Trophoblast cell (in vitro differentiated cells and primary cell): ENCODE measurements at regions not wholly inside any gene's neighbourhood (a gene's known extent, or its start where the extent isn't known, plus 50 kb on each side); places are given as distances from the start of the nearest gene placed in this dataset.

Source experiments
- DNase-seq, 2 donors: peaks; one replicate each; pipeline ENCODE4 v3.0.0-alpha.2; 2016
- H2AFZ ChIP-seq: 2 replicates; pipeline ENCODE4 v1.6.1; 2013; ENCODE audit warnings: low read length, moderate library complexity, mild to moderate bottlenecking; ENCODE audit not compliant: insufficient read depth, poor library complexity
- H2AK5ac ChIP-seq: 2 replicates; pipeline ENCODE4 v1.6.1; 2013; ENCODE audit warnings: mild to moderate bottlenecking, low read length
- H2BK120ac ChIP-seq: 2 replicates; pipeline ENCODE4 v1.6.1; 2013; ENCODE audit warnings: low read length, mild to moderate bottlenecking, moderate library complexity; ENCODE audit not compliant: insufficient read depth, poor library complexity
- H2BK12ac ChIP-seq: 2 replicates; pipeline ENCODE4 v1.6.1; 2013; ENCODE audit warnings: mild to moderate bottlenecking, low read length, moderate library complexity
- H2BK5ac ChIP-seq: 2 replicates; pipeline ENCODE4 v1.6.1; 2013; ENCODE audit warnings: low read length, low read depth, moderate library complexity, mild to moderate bottlenecking; ENCODE audit not compliant: poor library complexity
- H3K14ac ChIP-seq: 2 replicates; pipeline ENCODE4 v1.6.1; 2013; ENCODE audit warnings: mild to moderate bottlenecking, low read length
- H3K18ac ChIP-seq: 2 replicates; pipeline ENCODE4 v1.6.1; 2013; ENCODE audit warnings: mild to moderate bottlenecking, low read length
- H3K23ac ChIP-seq: 2 replicates; pipeline ENCODE4 v1.6.1; 2013; ENCODE audit warnings: low read length
- H3K27ac ChIP-seq: 2 replicates; pipeline ENCODE4 v1.5.1; 2013; ENCODE audit warnings: low read depth, mild to moderate bottlenecking, inconsistent platforms, low read length, moderate library complexity
- H3K27me3 ChIP-seq: 2 replicates; pipeline ENCODE4 v1.6.1; 2013; ENCODE audit warnings: inconsistent platforms, mild to moderate bottlenecking, low read length, moderate library complexity; ENCODE audit not compliant: insufficient read depth
- H3K36me3 ChIP-seq, 2 experiments: 1 replicate in 1 of 2; 2 replicates in 1 of 2; pipeline ENCODE4 v1.6.1; 2013; ENCODE audit warnings: low read length in 2 of 2, mild to moderate bottlenecking in 2 of 2, moderate library complexity in 1 of 2; ENCODE audit not compliant: insufficient read depth in 2 of 2, control insufficient read depth in 1 of 2
- H3K4ac ChIP-seq: 2 replicates; pipeline ENCODE4 v1.6.1; 2013; ENCODE audit warnings: low read depth, mild to moderate bottlenecking, low read length, moderate library complexity
- H3K4me1 ChIP-seq, 2 experiments: 1 replicate in 1 of 2; 2 replicates in 1 of 2; pipeline ENCODE4 v1.6.1; 2013; ENCODE audit warnings: low read length in 2 of 2, mild to moderate bottlenecking in 2 of 2, moderate library complexity in 1 of 2; ENCODE audit not compliant: insufficient read depth in 2 of 2, control insufficient read depth in 1 of 2
- H3K4me2 ChIP-seq: 2 replicates; pipeline ENCODE4 v1.6.1; 2013; ENCODE audit warnings: inconsistent platforms, mild to moderate bottlenecking, low read length, moderate library complexity
- H3K4me3 ChIP-seq: 2 replicates; pipeline ENCODE4 v1.5.1; 2013; ENCODE audit warnings: mild to moderate bottlenecking, low read depth, low read length, inconsistent platforms
- H3K79me1 ChIP-seq: one replicate; pipeline ENCODE4 v1.6.1; 2013; ENCODE audit warnings: low read length
- H3K79me2 ChIP-seq: 2 replicates; pipeline ENCODE4 v1.6.1; 2013; ENCODE audit warnings: low read length, mild to moderate bottlenecking; ENCODE audit not compliant: control insufficient read depth, insufficient read depth, poor library complexity
- H3K9ac ChIP-seq: 2 replicates; pipeline ENCODE4 v1.6.1; 2013; ENCODE audit warnings: mild to moderate bottlenecking, low read length
- H3K9me3 ChIP-seq: 2 replicates; pipeline ENCODE4 v1.6.1; 2013; ENCODE audit warnings: low read depth, mild to moderate bottlenecking, control low read depth, inconsistent platforms, low read length; ENCODE audit not compliant: insufficient read depth
- H4K12ac ChIP-seq: 2 replicates; pipeline ENCODE4 v1.6.1; 2013; ENCODE audit warnings: low read depth, mild to moderate bottlenecking, low read length, moderate library complexity
- H4K8ac ChIP-seq: 2 replicates; pipeline ENCODE4 v1.6.1; 2013; ENCODE audit warnings: low read depth, mild to moderate bottlenecking, low read length, moderate library complexity
- H4K91ac ChIP-seq: one replicate; pipeline ENCODE4 v1.6.1; 2013; ENCODE audit warnings: low read depth, mild to moderate bottlenecking, low read length, moderate library complexity
- WGBS: extraction: QIAGEN DNeasy Blood & Tissue Kit; methylation state at CpG from one replicate; pipeline ENCODE4 v1.1.7; 2013; ENCODE audit warnings: missing lambda C conversion rate; ENCODE audit not compliant: insufficient read length, insufficient coverage; ENCODE audit errors: extremely low coverage; 5-methylcytosine and 5-hydroxymethylcytosine counted together

GRCh38 chr16:66265048-66265415, 101.5 kb upstream of the CDH5 start:
- Histone ChIP-seq H2AFZ (no peak overlapping the region), H3K18ac (no peak overlapping the region), H2AK5ac (no peak overlapping the region), H3K4me3 (no peak overlapping the region), H3K36me3 (no peaks in the 10 kb centered on the region), H3K23ac (no peak overlapping the region), H4K91ac (no peak overlapping the region), H3K79me1 (peaks cover under 1% of the 10 kb centered on the region), H3K79me2 (no peaks in the 10 kb centered on the region), H2BK120ac (no peak overlapping the region), H3K27ac (no peak overlapping the region), H3K4ac (no peak overlapping the region), H3K4me2 (no peak overlapping the region), H4K12ac (no peak overlapping the region), H2BK5ac (no peak overlapping the region), H3K9ac (no peak overlapping the region), H3K9me3 (no peaks in the 10 kb centered on the region), H3K27me3 (no peaks in the 10 kb centered on the region), H3K14ac (no peak overlapping the region), H4K8ac (no peak overlapping the region), H3K4me1 (peaks cover 2 to 9% of the 10 kb centered on the region in 2 experiments), H2BK12ac (no peak overlapping the region)
- no peak for DNase-seq
- WGBS = no CpG with 5 or more reads among the region's 3 CpGs

DNA sequence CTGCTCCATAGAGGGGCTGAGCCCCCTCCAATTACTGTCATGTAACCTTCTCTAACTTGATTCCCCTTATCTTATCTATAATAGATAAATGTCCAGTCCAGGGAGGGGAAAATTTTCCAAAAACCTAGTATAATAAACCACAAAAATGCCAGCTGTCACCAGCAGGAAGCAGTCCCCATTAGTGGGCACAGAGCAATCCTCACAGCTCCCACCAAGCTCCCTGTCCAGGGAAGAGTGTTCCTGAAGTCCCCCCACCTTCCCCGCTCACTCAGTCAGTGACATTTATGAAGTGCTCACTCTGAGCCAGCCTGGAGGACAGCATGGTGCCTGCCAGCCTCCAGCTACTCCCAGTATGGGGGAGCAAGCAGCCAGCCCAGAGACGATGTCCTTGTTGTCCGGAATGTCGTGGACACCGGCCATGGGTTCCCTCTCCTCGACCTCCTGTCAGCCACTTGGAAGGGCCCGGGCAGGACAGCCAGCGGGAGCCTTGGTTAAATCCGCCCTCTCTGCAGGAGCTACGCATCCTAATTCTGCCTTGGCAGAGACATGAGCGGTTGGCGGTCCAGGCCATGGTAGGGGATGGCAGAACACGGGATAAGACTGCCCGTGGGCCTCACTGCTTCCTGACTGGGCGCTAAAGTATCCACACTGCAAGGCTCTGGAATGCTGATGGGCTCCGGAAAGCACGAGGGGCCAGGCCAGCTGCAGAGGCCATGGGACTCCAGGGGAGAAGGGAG, 102.0 kb upstream of the CDH5 start:
- DNase-seq = no peak
- Histone ChIP-seq H3K4me2 (no peak overlapping the region), H2BK5ac (no peak overlapping the region), H3K79me1 (no peaks in the 10 kb centered on the region), H2AK5ac (no peak overlapping the region), H4K12ac (no peak overlapping the region), H3K36me3 (no peaks in the 10 kb centered on the region), H3K18ac (no peak overlapping the region), H3K4me1 (peaks cover 2 to 9% of the 10 kb centered on the region in 2 experiments), H2BK120ac (no peak overlapping the region), H2AFZ (no peak overlapping the region), H4K8ac (no peak overlapping the region), H3K79me2 (no peaks in the 10 kb centered on the region), H3K9ac (no peak overlapping the region), H3K4me3 (no peak overlapping the region), H3K27ac (no peak overlapping the region), H3K14ac (no peak overlapping the region), H3K23ac (no peak overlapping the region), H3K9me3 (no peaks in the 10 kb centered on the region), H4K91ac (no peak overlapping the region), H3K27me3 (no peaks in the 10 kb centered on the region), H2BK12ac (no peak overlapping the region), H3K4ac (no peak overlapping the region)
- WGBS = no CpG with 5 or more reads among the region's 17 CpGs

DNA sequence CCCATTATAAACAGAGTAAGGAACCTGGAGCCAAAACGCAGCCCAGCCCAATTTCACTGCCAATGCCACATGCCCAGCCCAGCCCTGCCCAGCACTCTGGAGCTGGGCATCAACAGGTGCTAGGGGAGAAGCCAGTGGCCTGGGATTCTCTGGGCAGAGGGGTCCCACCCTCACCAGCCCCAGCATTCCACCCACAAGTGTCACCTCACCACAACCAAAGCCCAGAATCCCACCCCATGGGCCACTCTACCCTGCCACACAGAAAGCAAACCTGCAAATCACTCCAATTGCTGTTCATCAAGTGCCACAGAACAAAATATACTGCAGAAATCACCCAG, 102.5 kb upstream of the CDH5 start:
- Histone ChIP-seq H3K14ac (no peak overlapping the region), H4K8ac (no peak overlapping the region), H3K23ac (no peak overlapping the region), H3K9me3 (no peaks in the 10 kb centered on the region), H2AK5ac (no peak overlapping the region), H2BK5ac (no peak overlapping the region), H3K18ac (no peak overlapping the region), H2AFZ (no peak overlapping the region), H4K91ac (no peak overlapping the region), H3K4me1 (peaks cover 2 to 9% of the 10 kb centered on the region in 2 experiments), H3K27ac (no peak overlapping the region), H3K27me3 (no peaks in the 10 kb centered on the region), H3K79me1 (no peaks in the 10 kb centered on the region), H3K4me3 (no peak overlapping the region), H3K4ac (no peak overlapping the region), H3K79me2 (no peaks in the 10 kb centered on the region), H2BK120ac (no peak overlapping the region), H3K36me3 (no peaks in the 10 kb centered on the region), H3K9ac (no peak overlapping the region), H4K12ac (no peak overlapping the region), H3K4me2 (no peak overlapping the region), H2BK12ac (no peak overlapping the region)
- DNase-seq = no peak
- WGBS = no CpG with 5 or more reads among the region's 1 CpG

DNA sequence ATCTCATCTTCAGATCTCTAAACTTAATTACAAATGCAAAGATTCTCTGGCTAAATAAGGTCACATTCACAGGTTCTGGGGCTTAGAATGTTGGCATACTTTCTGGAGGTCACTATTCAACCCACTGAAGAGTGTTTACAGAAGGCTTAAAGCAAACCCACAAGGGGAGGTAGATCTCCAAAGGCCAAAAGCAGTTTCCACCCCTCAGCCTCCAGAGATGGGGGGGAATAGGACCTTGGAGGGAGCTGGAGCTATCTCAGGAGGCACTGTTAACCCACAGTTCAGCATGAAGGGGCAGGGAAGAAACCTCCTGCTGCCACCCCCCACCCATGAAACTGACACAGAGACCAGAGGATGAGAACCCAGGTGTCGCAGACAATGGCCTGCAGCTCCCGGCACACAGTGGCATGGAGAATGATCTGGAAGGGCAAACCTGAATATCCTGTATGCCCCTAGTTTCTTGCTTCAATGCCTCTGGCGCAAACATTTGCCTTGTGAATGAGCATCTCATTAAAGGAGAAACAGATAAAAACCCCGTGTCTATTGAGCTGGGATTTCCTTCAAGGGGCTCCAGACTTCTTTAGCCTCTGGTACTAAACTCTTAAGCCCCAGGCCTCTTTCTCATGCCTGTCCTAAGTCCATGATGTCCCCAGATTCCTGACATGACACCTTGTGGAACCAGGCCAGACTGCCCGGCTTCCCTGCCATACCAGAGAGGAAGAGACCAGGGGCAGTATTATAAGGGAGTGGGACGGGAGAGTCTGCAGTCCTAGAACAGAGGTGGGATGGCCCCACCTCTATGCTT, 103.1 kb upstream of the CDH5 start:
- no peaks in the 10 kb centered on the region for H3K9me3 ChIP-seq
- H3K18ac ChIP-seq = no peak overlapping the region
- H2AK5ac ChIP-seq = no peak overlapping the region
- H4K8ac ChIP-seq = no peak overlapping the region
- no peak overlapping the region for H2BK12ac ChIP-seq
- DNase-seq = no peak
- H3K4ac ChIP-seq = no peak overlapping the region
- H3K4me2 ChIP-seq = no peak overlapping the region
- H3K27me3 ChIP-seq = no peaks in the 10 kb centered on the region
- H2BK5ac ChIP-seq = no peak overlapping the region
- no peak overlapping the region for H4K12ac ChIP-seq
- no peak overlapping the region for H3K4me3 ChIP-seq
- H3K14ac ChIP-seq = no peak overlapping the region
- no peaks in the 10 kb centered on the region for H3K36me3 ChIP-seq
- peaks cover 2 to 11% of the 10 kb centered on the region in 2 experiments for H3K4me1 ChIP-seq
- H2BK120ac ChIP-seq = no peak overlapping the region
- no peak overlapping the region for H3K23ac ChIP-seq
- H2AFZ ChIP-seq = no peak overlapping the region
- no peaks in the 10 kb centered on the region for H3K79me2 ChIP-seq
- H3K27ac ChIP-seq = no peak overlapping the region
- no peaks in the 10 kb centered on the region for H3K79me1 ChIP-seq
- no peak overlapping the region for H3K9ac ChIP-seq
- WGBS = no CpG with 5 or more reads among the region's 6 CpGs
- H4K91ac ChIP-seq = no peak overlapping the region
